T1000 (cell line): ENCODE measurements at regions not wholly inside any gene's neighbourhood (a gene's known extent, or its start where the extent isn't known, plus 50 kb on each side); places are given as distances from the start of the nearest gene placed in this dataset.

Experiments used
- DNase-seq: peaks from one replicate; lab custom pipeline; 2025; ENCODE audit warnings: mixed read lengths; lab: John Stamatoyannopoulos, UW

- DNase-seq = no peak
These were observed 57.4 kb upstream of the BMAL1 start for GRCh38 chr11:13220148-13220547.

GRCh38 chr11:13221722-13222121, 55.9 kb upstream of the BMAL1 start:
- no peak for DNase-seq

- DNase-seq = no peak
These were observed 55.3 kb upstream of the BMAL1 start for GRCh38 chr11:13222285-13222684.

GRCh38 chr11:13223112-13223511, 54.5 kb upstream of the BMAL1 start:
- DNase-seq = no peak

GRCh38 chr11:13224324-13224723, 53.3 kb upstream of the BMAL1 start:
- DNase-seq = no peak

GRCh38 chr11:13225038-13226001, 52.3 kb upstream of the BMAL1 start:
- no peak for DNase-seq

GRCh38 chr11:13227676-13228255, 49.8 kb upstream of the BMAL1 start:
- no peak for DNase-seq
